ENCODE measurements at regions not wholly inside any gene's neighbourhood (a gene's known extent, or its start where the extent isn't known, plus 50 kb on each side); places are given as distances from the start of the nearest gene placed in this dataset.

GRCh38 chr16:65737831-65738230 lies 616.0 kb upstream of the CDH11 start:
- FAIRE-seq (no peak), ATAC-seq (no peak), DNase-seq (ENCODE audit: low spot score) (no peak)
- no TSS peak for BruUV-seq (replicated peaks)
- in situ Hi-C loops (cut with HindIII; ENCODE audit: extremely low pct_ligation_motif_present, low pct_unique_long_range_greater_than_20kb), result no loop called here
- Histone ChIP-seq H3K4me3 (replicated peaks in 1 of 3; ENCODE audit: insufficient read depth in 1 of 3, low read depth in 2 of 3, low read length in 3 of 3) (no peak overlapping the region), H3K4me1 (ENCODE audit: insufficient read depth, low read length) (peaks cover 9% of the 10 kb centered on the region), H3K79me2 (ENCODE audit: insufficient read depth, low read length) (no peaks in the 10 kb centered on the region), H3K27me3 (ENCODE audit: control insufficient read depth in 1 of 2, insufficient read depth in 2 of 2, low read length in 2 of 2) (no peaks in the 10 kb centered on the region), H3K9ac (ENCODE audit: insufficient read depth, low read depth, low read length) (no peak overlapping the region), H3K4me2 (ENCODE audit: low read depth, low read length) (no peak overlapping the region), H4K20me1 (ENCODE audit: insufficient read depth, low read length) (no peaks in the 10 kb centered on the region), H3K27ac (ENCODE audit: extremely low read length, insufficient read depth, low read length) (no peak overlapping the region), H3K36me3 (replicated peaks in 1 of 2; ENCODE audit: control insufficient read depth in 1 of 2, insufficient read depth in 2 of 2, low read length in 2 of 2) (no peaks in the 10 kb centered on the region), H2AFZ (ENCODE audit: low read length) (no peak overlapping the region), H3K9me3 (ENCODE audit: low read length) (no peaks in the 10 kb centered on the region)
- WGBS (ENCODE audit: low lambda C conversion rate), result 36% methylated on average over 4 of the region's 4 CpGs
- POLR2A ChIA-PET, result no interaction called here
- CTCF ChIA-PET (ENCODE audit: low intra/inter-chr PET ratio, low total read pairs), result no interaction called here
- intact Hi-C loops (cut with micrococcal nuclease; ENCODE audit: unreplicated experiment), result no loop called here
- TF ChIP-seq RFX3 (CRISPR knock-in tag; IDR thresholded peaks at IDR 0.05) (no peak), REST (IDR thresholded peaks at IDR 0.05; ENCODE audit: borderline replicate concordance in 1 of 2, low read depth in 1 of 2, low read length in 2 of 2) (no peak), ZNF552 (CRISPR knock-in tag; IDR thresholded peaks at IDR 0.05; ENCODE audit: borderline replicate concordance) (no peak), ZNF569 (CRISPR knock-in tag; IDR thresholded peaks at IDR 0.05; ENCODE audit: borderline replicate concordance) (no peak), KLF12 (CRISPR knock-in tag; IDR thresholded peaks at IDR 0.05; ENCODE audit: borderline replicate concordance) (no peak), RNF219 (CRISPR knock-in tag; IDR thresholded peaks at IDR 0.05) (no peak), ZNF33B (CRISPR knock-in tag; IDR thresholded peaks at IDR 0.05) (no peak), JARID2 (CRISPR knock-in tag; IDR thresholded peaks at IDR 0.05; ENCODE audit: insufficient replicate concordance) (no peak), PAXIP1 (CRISPR knock-in tag; conservative IDR thresholded peaks at IDR 0.05) (no peak), DR1 (CRISPR knock-in tag; IDR thresholded peaks at IDR 0.05) (no peak), HOXA7 (CRISPR knock-in tag; IDR thresholded peaks at IDR 0.05) (no peak), AHR (CRISPR knock-in tag; IDR thresholded peaks at IDR 0.05) (no peak), SRSF4 (IDR thresholded peaks at IDR 0.05; ENCODE audit: low read depth, low read length, poor library complexity, severe bottlenecking) (no peak), TBP (CRISPR knock-in tag; IDR thresholded peaks at IDR 0.05) (no peak)
